ENCODE measurements at regions not wholly inside any gene's neighbourhood (a gene's known extent, or its start where the extent isn't known, plus 50 kb on each side); places are given as distances from the start of the nearest gene placed in this dataset.

GRCh38 chr4:136670265-136670664 lies 862.0 kb downstream of the PCDH18 start:
- ATAC-seq: no peak
- Histone ChIP-seq H3K36me3 (no peaks in the 10 kb centered on the region), H3K27me3 (no peaks in the 10 kb centered on the region), H3K9me3 (no peaks in the 10 kb centered on the region), H3K4me3 (no peak overlapping the region), H3K27ac (no peak overlapping the region), H3K4me1 (no peaks in the 10 kb centered on the region)
- DNase-seq: no peak
- TF ChIP-seq CTCF (IDR thresholded peaks at IDR 0.05): no peak
- intact Hi-C loops (cut with DNase I): no loop called here

- no peaks in the 10 kb centered on the region for H3K4me1 ChIP-seq
- no peaks in the 10 kb centered on the region for H3K9me3 ChIP-seq
- intact Hi-C loops (cut with DNase I): no loop called here
- no peak for ATAC-seq
- H3K27me3 ChIP-seq: no peaks in the 10 kb centered on the region
- no peaks in the 10 kb centered on the region for H3K36me3 ChIP-seq
- DNase-seq: no peak
- TF ChIP-seq CTCF (IDR thresholded peaks at IDR 0.05): no peak
- no peak overlapping the region for H3K27ac ChIP-seq
- H3K4me3 ChIP-seq: no peak overlapping the region
Observed at GRCh38 chr4:136664988-136665387, 867.3 kb downstream of the PCDH18 start.

GRCh38 chr4:136662539-136662938 lies 869.8 kb downstream of the PCDH18 start:
- DNase-seq (no peak), ATAC-seq (no peak)
- Histone ChIP-seq H3K27ac (no peak overlapping the region), H3K9me3 (no peaks in the 10 kb centered on the region), H3K27me3 (no peaks in the 10 kb centered on the region), H3K4me1 (no peaks in the 10 kb centered on the region), H3K36me3 (no peaks in the 10 kb centered on the region), H3K4me3 (no peak overlapping the region)
- intact Hi-C loops (cut with DNase I): no loop called here
- TF ChIP-seq CTCF (IDR thresholded peaks at IDR 0.05): no peak

GRCh38 chr4:136653640-136654406 lies 878.5 kb downstream of the PCDH18 start:
- no peaks in the 10 kb centered on the region for H3K4me1 ChIP-seq
- no peak overlapping the region for H3K27ac ChIP-seq
- TF ChIP-seq CTCF (IDR thresholded peaks at IDR 0.05): no peak
- H3K27me3 ChIP-seq: no peaks in the 10 kb centered on the region
- ATAC-seq (no peak), DNase-seq (no peak)
- no peaks in the 10 kb centered on the region for H3K9me3 ChIP-seq
- no peak overlapping the region for H3K4me3 ChIP-seq
- intact Hi-C loops (cut with DNase I): no loop called here
- no peaks in the 10 kb centered on the region for H3K36me3 ChIP-seq

- Histone ChIP-seq H3K27ac (no peak overlapping the region), H3K27me3 (no peaks in the 10 kb centered on the region), H3K36me3 (no peaks in the 10 kb centered on the region), H3K4me1 (no peaks in the 10 kb centered on the region), H3K4me3 (no peak overlapping the region), H3K9me3 (no peaks in the 10 kb centered on the region)
- DNase-seq: no peak
- no peak for TF ChIP-seq CTCF (IDR thresholded peaks at IDR 0.05)
- no peak for ATAC-seq
- intact Hi-C loops (cut with DNase I): no loop called here
Observed at GRCh38 chr4:136651932-136652331, 880.4 kb downstream of the PCDH18 start.

GRCh38 chr4:136651278-136651667 lies 881.0 kb downstream of the PCDH18 start:
- DNase-seq: no peak
- intact Hi-C loops (cut with DNase I): no loop called here
- H3K27me3 ChIP-seq: no peaks in the 10 kb centered on the region

More at GRCh38 chr4:136651278-136651667, 881.0 kb downstream of the PCDH18 start:
- no peak for TF ChIP-seq CTCF (IDR thresholded peaks at IDR 0.05)
- no peaks in the 10 kb centered on the region for H3K36me3 ChIP-seq
- ATAC-seq: no peak
- no peaks in the 10 kb centered on the region for H3K9me3 ChIP-seq
- H3K4me3 ChIP-seq: no peak overlapping the region
- no peak overlapping the region for H3K27ac ChIP-seq
- H3K4me1 ChIP-seq: no peaks in the 10 kb centered on the region

Measured in upper lobe of right lung (tissue), 1 donor.